Mucosa of stomach (tissue), 1 donor: ENCODE measurements at regions not wholly inside any gene's neighbourhood (a gene's known extent, or its start where the extent isn't known, plus 50 kb on each side); places are given as distances from the start of the nearest gene placed in this dataset.

Experiments used
- H3K27me3 ChIP-seq: one replicate; pipeline ENCODE4 v1.7.0; 2013; ENCODE audit warnings: mild to moderate bottlenecking, low read length; ENCODE audit not compliant: control insufficient read depth, insufficient read depth
- H3K36me3 ChIP-seq: one replicate; pipeline ENCODE4 v1.7.0; 2013; ENCODE audit warnings: low read length; ENCODE audit not compliant: control insufficient read depth, insufficient read depth
- H3K4me1 ChIP-seq: one replicate; pipeline ENCODE4 v1.7.0; 2013; ENCODE audit warnings: mild to moderate bottlenecking, low read length; ENCODE audit not compliant: control insufficient read depth, insufficient read depth
- H3K4me3 ChIP-seq: one replicate; pipeline ENCODE4 v1.7.0; 2013; ENCODE audit warnings: low read length
- H3K9ac ChIP-seq: one replicate; pipeline ENCODE4 v1.7.0; 2013; ENCODE audit warnings: mild to moderate bottlenecking, low read length, moderate library complexity
- H3K9me3 ChIP-seq: one replicate; pipeline ENCODE4 v1.7.0; 2013; ENCODE audit warnings: mild to moderate bottlenecking, low read length, moderate library complexity; ENCODE audit not compliant: control insufficient read depth
- donor health status: Pancreatic carcinoma.

DNA sequence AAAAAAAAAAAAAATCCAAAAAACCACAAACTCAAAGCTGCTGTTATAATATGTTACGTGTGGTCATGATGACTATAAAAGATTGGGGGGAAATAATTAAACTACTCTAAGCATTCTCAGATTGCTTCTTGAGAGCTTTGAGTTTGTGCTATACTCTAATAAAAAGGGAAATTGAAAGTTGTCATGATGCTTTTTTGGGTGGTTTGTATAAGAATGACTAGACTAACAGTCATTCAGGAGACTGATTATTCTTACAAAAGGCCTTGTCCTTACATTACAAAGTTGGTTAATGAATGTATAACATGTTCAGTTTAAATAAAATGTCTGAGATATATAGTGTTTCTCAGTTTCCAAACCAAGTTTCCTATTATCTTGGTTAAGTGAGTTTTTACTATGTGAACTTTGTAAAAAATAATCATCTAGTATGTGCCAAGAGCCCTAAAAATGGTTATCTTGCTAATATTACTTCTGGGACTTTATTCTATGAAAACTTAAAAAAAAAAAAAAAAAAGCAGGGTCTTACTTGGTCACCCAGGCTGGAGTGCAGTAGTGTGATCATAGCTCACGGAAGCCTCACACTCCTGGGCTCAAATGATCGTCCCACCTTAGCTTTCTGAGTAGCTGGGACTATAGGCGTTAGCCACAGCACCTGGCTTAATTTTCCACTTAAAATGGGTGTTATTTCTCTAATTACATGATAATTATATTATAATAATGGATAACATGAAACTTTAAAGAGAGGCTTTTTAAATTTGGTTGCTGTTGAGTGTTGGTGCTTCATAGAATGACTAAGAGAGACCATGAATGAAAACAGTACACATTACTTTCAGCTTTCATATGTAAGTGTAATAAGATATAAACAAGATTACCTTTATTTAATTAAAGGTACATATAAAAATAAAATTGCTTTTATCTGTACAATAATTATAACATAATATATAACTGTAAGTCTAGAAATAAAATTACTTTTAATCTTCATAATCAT, 459.6 kb upstream of the RGS6 start:
- Histone ChIP-seq H3K36me3 (no peaks in the 10 kb centered on the region), H3K9ac (no peak overlapping the region), H3K4me3 (no peak overlapping the region), H3K9me3 (no peaks in the 10 kb centered on the region), H3K27me3 (no peaks in the 10 kb centered on the region), H3K4me1 (peaks cover 3% of the 10 kb centered on the region)

DNA sequence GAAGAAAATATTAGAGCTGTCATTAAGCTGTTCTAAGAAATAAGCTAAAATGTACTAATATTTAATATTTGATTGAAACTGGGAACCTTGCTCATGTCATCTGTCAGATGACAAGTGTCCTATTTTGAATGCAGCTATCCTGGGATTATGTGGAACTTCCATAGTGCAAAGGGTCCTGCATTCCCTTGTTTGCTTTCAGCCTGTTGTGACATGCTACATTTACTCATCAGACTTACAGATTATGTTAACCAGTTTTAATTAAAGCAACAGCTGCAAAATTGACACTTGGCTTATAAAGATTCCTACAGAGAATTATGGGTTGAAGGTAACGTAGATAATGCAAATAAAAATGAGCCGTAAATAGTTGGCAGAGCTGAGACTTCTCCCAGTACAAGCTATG, 458.4 kb upstream of the RGS6 start:
- H3K27me3 ChIP-seq: no peaks in the 10 kb centered on the region
- H3K9ac ChIP-seq: no peak overlapping the region
- no peaks in the 10 kb centered on the region for H3K36me3 ChIP-seq
- H3K4me1 ChIP-seq: peaks cover 3% of the 10 kb centered on the region
- no peak overlapping the region for H3K4me3 ChIP-seq
- no peaks in the 10 kb centered on the region for H3K9me3 ChIP-seq

DNA sequence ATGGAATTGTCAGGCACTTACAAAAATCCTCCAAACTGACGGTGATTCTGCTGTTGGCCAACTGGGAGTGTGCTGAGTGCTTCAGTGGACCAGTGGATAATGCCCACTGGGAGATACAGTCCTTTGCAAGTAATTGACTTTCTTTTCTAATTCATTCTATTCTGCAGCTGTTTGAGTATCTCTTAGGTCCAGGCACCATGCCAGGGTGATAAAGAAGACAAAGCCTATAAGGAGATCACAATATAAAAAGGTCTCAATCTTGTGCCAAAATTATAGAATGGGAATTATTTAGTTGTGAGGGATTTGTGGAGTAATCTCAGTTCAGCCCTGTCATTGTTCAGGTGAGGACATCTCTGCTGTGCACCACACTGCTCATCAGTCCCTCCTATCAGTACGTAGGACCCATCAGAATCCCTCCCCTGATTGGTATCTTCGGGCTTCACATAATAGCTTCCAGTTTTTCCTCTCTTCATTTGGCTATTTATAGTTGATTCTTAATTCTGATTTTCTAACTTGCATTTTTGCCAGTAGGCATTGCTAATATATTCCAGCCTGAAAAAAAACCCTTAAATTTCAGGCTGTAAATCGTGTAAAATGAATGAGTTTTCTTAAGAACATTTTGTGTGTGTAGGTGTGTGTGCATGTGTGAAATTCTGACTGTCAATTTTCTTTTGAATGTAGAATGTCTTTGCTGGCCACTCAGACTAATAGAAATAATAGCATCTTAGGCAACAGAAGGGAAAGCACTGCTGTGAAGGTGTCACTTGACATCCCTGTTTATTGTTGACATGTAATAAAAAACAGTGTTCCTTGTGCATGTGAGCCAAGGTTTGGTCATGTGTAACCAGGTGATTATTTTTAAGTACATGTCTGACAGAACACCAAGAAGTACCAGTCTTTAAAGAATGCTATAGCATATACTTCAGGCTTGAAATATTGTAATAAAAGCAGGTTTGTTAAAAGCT, 457.6 kb upstream of the RGS6 start:
- H3K27me3 ChIP-seq: no peaks in the 10 kb centered on the region
- no peak overlapping the region for H3K4me3 ChIP-seq
- no peaks in the 10 kb centered on the region for H3K36me3 ChIP-seq
- H3K4me1 ChIP-seq: peaks cover 3% of the 10 kb centered on the region
- no peak overlapping the region for H3K9ac ChIP-seq
- H3K9me3 ChIP-seq: no peaks in the 10 kb centered on the region

DNA sequence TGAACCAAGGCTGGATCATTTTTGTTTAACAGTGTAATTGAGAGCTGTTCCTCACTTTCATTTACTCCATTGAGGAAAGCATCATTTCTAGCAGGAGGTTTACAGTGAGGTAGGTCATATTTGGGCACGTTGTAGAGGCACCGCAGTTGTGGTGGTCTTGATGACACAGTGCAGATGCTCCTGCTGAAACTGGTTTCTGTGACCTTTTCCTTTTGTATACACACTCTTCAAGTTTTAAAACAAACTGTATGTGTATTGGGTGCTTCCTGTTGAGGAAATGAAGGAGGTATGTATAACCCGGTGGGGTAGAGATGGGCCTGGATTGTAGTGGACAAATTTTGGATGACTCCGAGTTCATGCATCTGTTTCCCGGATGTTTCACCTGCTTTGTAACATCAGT, 456.3 kb upstream of the RGS6 start:
- peaks cover 3% of the 10 kb centered on the region for H3K4me1 ChIP-seq
- H3K36me3 ChIP-seq: no peaks in the 10 kb centered on the region
- no peaks in the 10 kb centered on the region for H3K27me3 ChIP-seq
- H3K4me3 ChIP-seq: no peak overlapping the region
- H3K9ac ChIP-seq: no peak overlapping the region
- no peaks in the 10 kb centered on the region for H3K9me3 ChIP-seq

DNA sequence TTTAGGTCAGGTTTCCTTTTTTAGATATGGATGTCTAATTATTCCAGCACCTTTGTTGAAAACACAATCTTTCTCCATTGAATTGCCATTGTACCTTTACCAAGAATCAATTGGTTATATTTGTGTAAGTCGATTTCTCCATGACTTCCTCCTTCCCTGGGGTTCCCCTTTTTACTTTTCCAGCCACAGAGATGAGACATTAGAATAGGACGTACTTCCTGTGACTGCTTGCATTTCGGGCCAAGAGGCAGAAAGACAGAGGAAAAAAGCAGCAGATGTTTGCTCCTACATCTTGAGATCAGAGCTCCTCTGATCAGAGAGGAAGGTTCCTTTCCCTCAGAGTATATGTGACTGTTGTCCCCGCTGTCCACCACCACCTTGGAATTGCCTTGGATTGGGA, 453.7 kb upstream of the RGS6 start:
- no peak overlapping the region for H3K9ac ChIP-seq
- no peak overlapping the region for H3K4me3 ChIP-seq
- H3K4me1 ChIP-seq: no peaks in the 10 kb centered on the region
- no peaks in the 10 kb centered on the region for H3K9me3 ChIP-seq
- no peaks in the 10 kb centered on the region for H3K27me3 ChIP-seq
- H3K36me3 ChIP-seq: no peaks in the 10 kb centered on the region

DNA sequence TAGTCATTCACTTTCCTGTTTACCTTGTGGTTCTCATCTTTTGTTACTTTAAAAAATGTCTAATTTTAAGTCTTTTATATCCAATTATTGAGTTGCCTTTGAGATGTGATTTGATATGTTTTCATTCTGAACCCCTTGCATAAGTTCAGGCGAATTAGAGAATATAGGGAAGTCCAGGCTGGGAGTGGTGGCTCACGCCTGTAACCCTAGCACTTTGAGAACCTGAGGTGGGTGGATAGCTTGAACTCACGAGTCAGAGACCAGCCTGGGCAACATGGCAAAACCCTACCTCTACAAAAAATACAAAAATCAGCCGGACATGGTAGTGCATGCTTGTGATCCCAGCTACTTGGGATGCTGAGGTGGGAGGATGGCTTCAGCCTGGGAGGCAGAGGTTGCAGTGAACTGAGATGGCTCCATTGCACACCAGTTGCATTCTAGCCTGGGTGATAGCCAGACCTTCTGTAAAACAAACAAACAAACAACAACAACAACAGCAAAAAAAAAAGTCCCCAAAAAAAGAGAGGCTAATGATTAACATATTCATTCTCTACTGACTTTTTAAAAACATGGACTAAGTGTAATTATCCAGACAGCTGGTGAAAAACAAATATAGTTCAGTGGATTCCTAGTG, 451.1 kb upstream of the RGS6 start:
- peaks cover 2% of the 10 kb centered on the region for H3K4me1 ChIP-seq
- H3K4me3 ChIP-seq: no peak overlapping the region

DNA sequence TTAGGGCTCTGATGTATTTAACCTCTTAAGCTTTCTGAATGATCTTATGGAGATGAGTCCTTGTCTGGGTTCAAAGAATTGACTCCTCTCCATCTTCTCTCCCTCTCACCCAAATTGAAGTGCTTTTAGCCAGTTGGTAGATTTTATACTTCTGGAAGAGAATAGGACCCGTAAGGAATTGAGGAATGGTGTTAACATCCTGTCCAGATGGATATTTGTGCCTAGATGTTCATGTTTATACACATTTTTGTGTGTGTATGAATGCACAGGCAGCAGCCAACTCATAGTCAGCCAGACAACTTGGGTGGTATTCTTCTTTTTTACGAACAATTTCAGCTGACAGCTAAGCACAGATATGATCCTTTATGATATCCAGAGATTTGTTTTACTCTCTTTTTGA, 449.6 kb upstream of the RGS6 start:
- H3K4me3 ChIP-seq: no peak overlapping the region
- no peak overlapping the region for H3K9ac ChIP-seq
- peaks cover 13% of the 10 kb centered on the region for H3K4me1 ChIP-seq
- H3K36me3 ChIP-seq: no peaks in the 10 kb centered on the region
- no peaks in the 10 kb centered on the region for H3K27me3 ChIP-seq
- no peaks in the 10 kb centered on the region for H3K9me3 ChIP-seq

More for the DNA sequence above, 451.1 kb upstream of the RGS6 start:
- Histone ChIP-seq H3K9me3 (no peaks in the 10 kb centered on the region), H3K27me3 (no peaks in the 10 kb centered on the region), H3K36me3 (no peaks in the 10 kb centered on the region), H3K9ac (no peak overlapping the region)

DNA sequence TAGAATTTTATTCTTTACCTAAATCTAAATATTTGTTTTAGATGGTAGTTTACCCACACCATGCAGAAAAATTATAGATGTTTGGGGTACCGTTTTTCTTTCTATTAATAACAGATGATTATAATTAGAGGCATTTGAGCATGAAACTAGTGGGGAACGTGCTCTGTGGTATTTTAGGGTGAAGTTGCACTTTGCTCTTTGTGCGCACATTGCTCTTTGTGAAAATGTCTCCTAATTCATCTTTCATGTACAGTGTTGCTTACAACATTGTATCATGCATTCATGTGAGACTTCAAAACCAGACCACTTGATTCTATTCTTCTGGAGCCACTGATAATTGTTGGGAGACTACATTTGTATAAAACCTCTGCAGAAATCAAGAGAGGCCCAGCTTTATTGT, 449.1 kb upstream of the RGS6 start:
- no peak overlapping the region for H3K9ac ChIP-seq
- H3K4me3 ChIP-seq: no peak overlapping the region
- no peaks in the 10 kb centered on the region for H3K36me3 ChIP-seq
- no peaks in the 10 kb centered on the region for H3K27me3 ChIP-seq
- peaks cover 16% of the 10 kb centered on the region for H3K4me1 ChIP-seq
- H3K9me3 ChIP-seq: no peaks in the 10 kb centered on the region

DNA sequence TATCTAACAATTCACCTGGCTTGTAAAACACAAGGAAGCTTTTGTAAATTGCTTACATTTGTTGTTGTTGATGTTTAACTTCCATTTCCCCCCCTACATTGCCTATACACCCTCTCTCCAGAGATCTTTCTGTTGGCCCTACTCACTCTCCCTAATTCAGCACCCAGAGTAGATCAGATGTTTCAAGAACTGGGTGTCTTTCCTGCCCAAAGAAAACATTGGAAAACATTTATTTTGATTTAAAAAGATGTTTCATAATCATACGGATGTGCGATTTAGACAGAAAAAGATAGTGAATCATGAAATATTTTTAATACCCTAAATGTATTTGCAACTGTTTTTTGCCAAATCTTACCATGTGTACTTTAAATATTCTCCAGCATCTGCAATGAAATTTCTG, 446.4 kb upstream of the RGS6 start:
- Histone ChIP-seq H3K27me3 (no peaks in the 10 kb centered on the region), H3K4me1 (peaks cover 21% of the 10 kb centered on the region), H3K36me3 (no peaks in the 10 kb centered on the region), H3K9ac (no peak overlapping the region), H3K9me3 (no peaks in the 10 kb centered on the region), H3K4me3 (no peak overlapping the region)

DNA sequence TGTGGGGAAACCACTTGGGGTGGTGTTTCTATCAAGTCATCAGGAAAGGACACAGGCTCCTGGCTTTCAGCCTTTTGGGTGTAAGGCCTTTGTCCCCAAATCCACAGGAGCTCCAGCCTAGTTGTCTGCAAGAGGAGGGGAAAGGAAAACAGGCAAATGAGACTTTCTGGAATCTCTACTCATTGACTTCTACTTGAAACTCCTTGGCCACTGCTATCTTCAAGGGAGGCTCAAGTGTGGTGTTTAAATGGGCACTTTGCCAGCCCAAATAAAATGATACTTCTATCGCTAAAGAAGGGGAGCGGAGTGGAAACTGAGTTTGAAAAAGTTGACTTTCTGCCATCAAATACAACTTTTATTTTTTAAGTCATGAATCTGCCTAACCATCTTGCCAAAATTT, 445.9 kb upstream of the RGS6 start:
- Histone ChIP-seq H3K4me3 (no peak overlapping the region), H3K4me1 (peaks cover 21% of the 10 kb centered on the region), H3K27me3 (no peaks in the 10 kb centered on the region), H3K9me3 (no peaks in the 10 kb centered on the region), H3K9ac (no peak overlapping the region), H3K36me3 (no peaks in the 10 kb centered on the region)

DNA sequence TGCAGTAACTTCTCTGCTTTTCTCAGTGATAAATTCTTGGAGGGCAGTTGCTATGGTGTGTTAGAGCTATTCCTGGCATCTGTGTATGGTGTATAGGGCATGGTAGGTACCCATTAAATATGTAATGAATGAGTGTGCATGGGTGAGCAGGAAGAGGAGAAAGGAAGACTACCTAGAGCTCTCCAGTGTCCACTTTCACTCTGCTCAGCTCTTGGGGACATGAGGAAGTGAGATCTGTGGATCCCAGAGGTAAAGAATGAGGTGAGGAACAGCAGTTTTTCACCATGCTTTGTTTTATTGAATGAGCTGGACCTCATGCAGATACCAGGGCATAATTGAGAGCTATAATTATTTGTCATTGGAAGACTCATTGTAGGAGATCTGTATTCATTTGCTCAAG, 444.8 kb upstream of the RGS6 start:
- Histone ChIP-seq H3K9me3 (no peaks in the 10 kb centered on the region), H3K4me1 (peaks cover 21% of the 10 kb centered on the region), H3K4me3 (no peak overlapping the region), H3K27me3 (no peaks in the 10 kb centered on the region), H3K36me3 (no peaks in the 10 kb centered on the region), H3K9ac (no peak overlapping the region)
